CD14-positive monocyte (primary cell): ENCODE measurements at regions not wholly inside any gene's neighbourhood (a gene's known extent, or its start where the extent isn't known, plus 50 kb on each side); places are given as distances from the start of the nearest gene placed in this dataset.

ENCODE experiments used
- DNase-seq, 3 donors: peaks; one replicate each; pipeline ENCODE4 v3.0.0-alpha.2; 2011 to 2022
- H2AFZ ChIP-seq: 2 replicates; pipeline ENCODE4 v1.6.0; 2012; ENCODE audit warnings: mild to moderate bottlenecking, low read depth, low read length, inconsistent platforms; ENCODE audit not compliant: insufficient read depth, poor library complexity, severe bottlenecking
- H3K27ac ChIP-seq, 2 donors: 1 replicate in 1 of 2; 2 replicates in 1 of 2; pipeline ENCODE4 v1.5.1; 2012 to 2013; ENCODE audit warnings: low read length in 2 of 2, control low read depth in 1 of 2, inconsistent platforms in 1 of 2, low read depth in 1 of 2, mild to moderate bottlenecking in 1 of 2
- H3K27me3 ChIP-seq, 2 donors: one replicate each; pipeline versions ENCODE4 v1.6.0 to v1.6.1; 2011 to 2013; ENCODE audit warnings: low read length in 2 of 2; ENCODE audit not compliant: control insufficient read depth in 2 of 2, insufficient read depth in 2 of 2
- H3K36me3 ChIP-seq, 2 donors: replicated peaks in 1 of 2; 1 replicate in 1 of 2; 2 replicates in 1 of 2; pipeline versions ENCODE4 v1.5.1 to v1.6.1; 2012 to 2013; ENCODE audit warnings: low read length in 2 of 2, control low read depth in 1 of 2, inconsistent platforms in 1 of 2, mild to moderate bottlenecking in 1 of 2; ENCODE audit not compliant: insufficient read depth in 2 of 2, control insufficient read depth in 1 of 2
- H3K4me1 ChIP-seq, 2 donors: 1 replicate in 1 of 2; 2 replicates in 1 of 2; pipeline versions ENCODE4 v1.5.1 to v1.6.1; 2012 to 2013; ENCODE audit warnings: low read length in 2 of 2, control low read depth in 1 of 2, inconsistent platforms in 1 of 2, mild to moderate bottlenecking in 1 of 2, moderate library complexity in 1 of 2; ENCODE audit not compliant: insufficient read depth in 2 of 2, control insufficient read depth in 1 of 2
- H3K4me2 ChIP-seq: replicated peaks from 2 replicates; pipeline ENCODE3; 2012; ENCODE audit warnings: low read length, moderate library complexity, mild to moderate bottlenecking; ENCODE audit not compliant: poor library complexity, severe bottlenecking; ENCODE audit errors: extremely low read depth
- H3K4me3 ChIP-seq, 3 experiments: fragments of 200-600 bp in 1 of 3; sonication (generic) in 1 of 3; replicated peaks in 1 of 3; 1 replicate in 2 of 3; 2 replicates in 1 of 3; pipeline ENCODE4 v1.5.1; 2011 to 2013; ENCODE audit warnings: low read length in 3 of 3, mild to moderate bottlenecking in 3 of 3, control low read depth in 2 of 3, low read depth in 2 of 3, inconsistent platforms in 1 of 3, moderate library complexity in 1 of 3
- H3K79me2 ChIP-seq: 2 replicates; pipeline ENCODE4 v1.6.0; 2012; ENCODE audit warnings: mild to moderate bottlenecking, control low read depth, inconsistent platforms, low read length, moderate library complexity; ENCODE audit not compliant: insufficient read depth
- H3K9ac ChIP-seq: 2 replicates; pipeline ENCODE4 v1.6.0; 2017; ENCODE audit warnings: low read length, mild to moderate bottlenecking; ENCODE audit not compliant: insufficient read depth, poor library complexity, severe bottlenecking
- H3K9me3 ChIP-seq, 2 donors: replicated peaks in 1 of 2; 1 replicate in 1 of 2; 2 replicates in 1 of 2; pipeline versions ENCODE4 v1.5.1 to v1.6.1; 2012 to 2013; ENCODE audit warnings: low read length in 2 of 2, control low read depth in 1 of 2; ENCODE audit not compliant: control insufficient read depth in 1 of 2, insufficient read depth in 1 of 2
- H4K20me1 ChIP-seq: 2 replicates; pipeline ENCODE4 v1.6.0; 2012; ENCODE audit warnings: mild to moderate bottlenecking, low read length, control low read depth, moderate library complexity; ENCODE audit not compliant: insufficient read depth
- H3K27ac Mint-ChIP-seq, 7 donors: one replicate each; pipeline ENCODE4 v1.8.0; 2020; ENCODE audit warnings: mild to moderate bottlenecking in 7 of 7, mixed read lengths in 7 of 7, moderate library complexity in 6 of 7, inconsistent platforms in 2 of 7
- H3K27me3 Mint-ChIP-seq, 3 donors: one replicate each; pipeline ENCODE4 v1.8.0; 2021 to 2022; ENCODE audit warnings: low read depth in 3 of 3, mild to moderate bottlenecking in 3 of 3, mixed read lengths in 3 of 3, moderate library complexity in 3 of 3, inconsistent platforms in 1 of 3
- H3K36me3 Mint-ChIP-seq, 2 donors: one replicate each; pipeline ENCODE4 v1.8.0; 2020; ENCODE audit warnings: mixed read lengths in 2 of 2, inconsistent platforms in 1 of 2, mild to moderate bottlenecking in 1 of 2
- H3K4me1 Mint-ChIP-seq: one replicate; pipeline ENCODE4 v1.8.0; 2020; ENCODE audit warnings: mild to moderate bottlenecking, mixed read lengths
- H3K4me3 Mint-ChIP-seq, 2 donors: one replicate each; pipeline ENCODE4 v1.8.0; 2020; ENCODE audit warnings: mild to moderate bottlenecking in 2 of 2, mixed read lengths in 2 of 2, moderate library complexity in 1 of 2
- H3K9me3 Mint-ChIP-seq, 7 donors: one replicate each; pipeline ENCODE4 v1.8.0; 2020 to 2022; ENCODE audit warnings: mixed read lengths in 7 of 7, mild to moderate bottlenecking in 6 of 7, moderate library complexity in 6 of 7, inconsistent platforms in 2 of 7
- CTCF ChIP-seq: fragments of 200-600 bp; IDR thresholded peaks from one replicate; pipeline ENCODE4 v1.8.0; 2022; ENCODE audit warnings: antibody characterized with exemption, mild to moderate bottlenecking
- WGBS: methylation state at CpG from one replicate; pipeline ENCODE4 v1.1.5; 2013; ENCODE audit warnings: missing lambda C conversion rate; ENCODE audit not compliant: insufficient coverage; 5-methylcytosine and 5-hydroxymethylcytosine counted together
- intact Hi-C, 2 donors: fragments of 100-400 bp; cut with micrococcal nuclease; formaldehyde crosslinking; loops; one replicate each; pipeline versions ENCODE4 v1.15.0 to v1.15.1; 2023

DNA sequence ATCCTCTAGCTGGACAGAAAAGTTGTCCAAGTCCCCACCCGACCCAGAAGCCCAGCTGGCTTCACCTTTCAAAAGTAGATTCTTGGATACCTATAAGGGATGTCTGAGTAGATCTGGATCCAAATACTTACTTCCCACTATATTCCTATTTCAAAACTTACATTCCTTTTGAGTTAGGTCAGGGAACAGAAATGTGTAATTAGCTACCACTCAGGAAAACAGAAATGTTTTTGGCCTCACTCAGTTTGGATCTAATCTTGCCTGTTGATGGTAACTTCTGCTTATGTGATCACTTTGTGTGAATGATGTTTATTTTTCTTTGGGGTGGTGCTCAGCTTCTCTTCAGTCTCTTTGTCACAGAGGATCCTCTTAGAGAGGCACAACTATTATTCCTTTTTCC lies 814.4 kb upstream of the RGS18 start:
- no peaks in the 10 kb centered on the region for H3K4me1 Mint-ChIP-seq
- Histone ChIP-seq H2AFZ (no peak overlapping the region), H4K20me1 (no peaks in the 10 kb centered on the region), H3K9ac (no peak overlapping the region), H3K79me2 (no peaks in the 10 kb centered on the region), H3K4me3 (no peak overlapping the region), H3K4me2 (no peak overlapping the region), H3K27me3 (no peaks in the 10 kb centered on the region), H3K36me3 (no peaks in the 10 kb centered on the region), H3K27ac (no peak overlapping the region), H3K4me1 (no peaks in the 10 kb centered on the region), H3K9me3 (peaks cover 0 to 5% of the 10 kb centered on the region in 2 donors)
- no peaks in the 10 kb centered on the region for H3K36me3 Mint-ChIP-seq
- no peak for DNase-seq
- H3K27ac Mint-ChIP-seq: no peak overlapping the region
- WGBS: no CpG with 5 or more reads among the region's 1 CpG
- TF ChIP-seq CTCF: no peak
- no peak overlapping the region for H3K4me3 Mint-ChIP-seq
- H3K27me3 Mint-ChIP-seq: no peaks in the 10 kb centered on the region
- intact Hi-C loops: no loop called here
- H3K9me3 Mint-ChIP-seq: peaks cover 2 to 15% (median 6%) of the 10 kb centered on the region in 7 donors

DNA sequence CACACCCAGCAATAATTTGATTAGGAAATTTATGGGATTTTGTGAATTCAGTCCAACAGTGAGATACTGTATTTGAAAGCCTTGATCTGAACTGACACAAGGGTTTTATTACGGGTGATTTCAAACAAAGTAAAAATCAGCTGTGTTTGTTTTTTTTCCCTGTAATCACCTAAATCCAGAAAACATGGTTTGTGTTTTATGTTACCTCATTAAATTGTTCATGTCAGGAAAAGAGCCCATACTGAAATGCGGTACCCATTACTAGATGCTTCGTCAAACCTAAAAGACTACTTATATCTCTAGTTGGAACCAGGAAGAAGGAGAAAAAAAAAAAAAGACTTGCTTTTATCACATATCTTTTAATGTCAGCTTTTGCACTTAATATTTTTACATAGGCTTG lies 811.9 kb upstream of the RGS18 start:
- Histone ChIP-seq H3K4me1 (no peaks in the 10 kb centered on the region), H3K27ac (no peak overlapping the region), H3K9ac (no peak overlapping the region), H3K4me3 (no peak overlapping the region), H3K9me3 (peaks cover 0 to 5% of the 10 kb centered on the region in 2 donors), H3K36me3 (no peaks in the 10 kb centered on the region), H3K79me2 (no peaks in the 10 kb centered on the region), H2AFZ (no peak overlapping the region), H3K27me3 (no peaks in the 10 kb centered on the region), H4K20me1 (no peaks in the 10 kb centered on the region), H3K4me2 (no peak overlapping the region)
- no peak for DNase-seq
- Mint-ChIP-seq H3K27me3 (no peaks in the 10 kb centered on the region), H3K27ac (no peak overlapping the region), H3K4me3 (no peak overlapping the region), H3K36me3 (no peaks in the 10 kb centered on the region), H3K9me3 (peaks cover 2 to 15% (median 6%) of the 10 kb centered on the region in 7 donors), H3K4me1 (no peaks in the 10 kb centered on the region)
- no CpG with 5 or more reads among the region's 3 CpGs for WGBS
- intact Hi-C loops: no loop called here
- no peak for TF ChIP-seq CTCF
